ENCODE measurements at regions not wholly inside any gene's neighbourhood (a gene's known extent, or its start where the extent isn't known, plus 50 kb on each side); places are given as distances from the start of the nearest gene placed in this dataset.

DNA sequence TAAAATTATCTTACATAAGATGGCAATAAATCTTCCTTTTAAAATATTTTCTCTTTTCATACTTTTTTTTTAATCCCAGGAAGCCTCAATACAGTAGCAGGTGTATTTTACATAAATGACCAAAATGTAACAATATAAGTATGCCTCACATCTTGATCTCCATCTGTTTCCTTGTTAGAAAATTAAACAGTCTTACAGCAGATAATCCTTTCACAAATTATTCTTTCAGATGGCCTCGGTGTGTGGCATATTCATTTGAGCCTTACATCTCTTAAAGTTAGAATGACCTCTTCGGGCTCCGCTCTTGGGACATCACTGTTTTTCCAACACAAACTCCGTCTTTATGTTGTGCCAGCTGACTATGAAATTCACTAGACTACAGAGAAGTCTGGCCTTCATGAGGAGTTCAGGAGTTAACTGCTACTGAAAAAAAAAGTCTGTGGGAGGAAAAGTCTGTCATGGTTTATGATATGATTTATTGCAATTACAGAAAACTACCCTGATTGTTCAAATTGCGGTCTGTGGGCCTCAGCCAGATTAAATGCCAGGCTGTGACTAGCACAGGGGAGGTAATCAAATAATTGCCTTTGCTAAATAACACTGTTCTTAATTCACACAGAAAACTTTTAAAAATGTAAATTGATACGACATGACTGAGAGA lies 292.9 kb upstream of the PUM3 start:
- TF ChIP-seq, protein P1, sequence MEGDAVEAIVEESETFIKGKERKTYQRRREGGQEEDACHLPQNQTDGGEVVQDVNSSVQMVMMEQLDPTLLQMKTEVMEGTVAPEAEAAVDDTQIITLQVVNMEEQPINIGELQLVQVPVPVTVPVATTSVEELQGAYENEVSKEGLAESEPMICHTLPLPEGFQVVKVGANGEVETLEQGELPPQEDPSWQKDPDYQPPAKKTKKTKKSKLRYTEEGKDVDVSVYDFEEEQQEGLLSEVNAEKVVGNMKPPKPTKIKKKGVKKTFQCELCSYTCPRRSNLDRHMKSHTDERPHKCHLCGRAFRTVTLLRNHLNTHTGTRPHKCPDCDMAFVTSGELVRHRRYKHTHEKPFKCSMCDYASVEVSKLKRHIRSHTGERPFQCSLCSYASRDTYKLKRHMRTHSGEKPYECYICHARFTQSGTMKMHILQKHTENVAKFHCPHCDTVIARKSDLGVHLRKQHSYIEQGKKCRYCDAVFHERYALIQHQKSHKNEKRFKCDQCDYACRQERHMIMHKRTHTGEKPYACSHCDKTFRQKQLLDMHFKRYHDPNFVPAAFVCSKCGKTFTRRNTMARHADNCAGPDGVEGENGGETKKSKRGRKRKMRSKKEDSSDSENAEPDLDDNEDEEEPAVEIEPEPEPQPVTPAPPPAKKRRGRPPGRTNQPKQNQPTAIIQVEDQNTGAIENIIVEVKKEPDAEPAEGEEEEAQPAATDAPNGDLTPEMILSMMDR (IDR thresholded peaks at IDR 0.05) = no peak
- TF ChIP-seq POLR2A (IDR thresholded peaks at IDR 0.05) (no peak), POLR2AphosphoS5 (IDR thresholded peaks at IDR 0.05) (no peak)
